H1 (cell line): ENCODE measurements at regions not wholly inside any gene's neighbourhood (a gene's known extent, or its start where the extent isn't known, plus 50 kb on each side); places are given as distances from the start of the nearest gene placed in this dataset.

Experiments
- CTCF ChIA-PET: fragments of 300-600 bp; sonication (Branson Sonifier 250); formaldehyde crosslinking; loops from one replicate; lab custom pipeline; 2021; ENCODE audit not compliant: partially characterized antibody; lab: Charles Lee
- POLR2A ChIA-PET: fragments of 300-600 bp; sonication (Branson Sonifier 250); formaldehyde crosslinking; loops from one replicate; lab custom pipeline; 2021; ENCODE audit warnings: inconsistent platforms; ENCODE audit not compliant: partially characterized antibody; lab: Charles Lee
- DNase-seq, 2 experiments: peaks; one replicate each; pipeline versions ENCODE4 v3.0.0 to v3.0.0-alpha.2; 2010 to 2022; ENCODE audit warnings: low spot score in 2 of 2, low read depth in 1 of 2, mixed read lengths in 1 of 2
- FAIRE-seq: peaks from 2 replicates; lab custom pipeline; 2011; peaks lifted over from hg19 to GRCh38; lab: Jason Lieb, UNC
- H2AFZ ChIP-seq: 2 replicates; pipeline ENCODE4 v1.8.1; 2012; ENCODE audit warnings: low read length, inconsistent platforms
- H2AK5ac ChIP-seq: 2 replicates; pipeline ENCODE4 v1.6.1; 2013; ENCODE audit warnings: low read depth, low read length
- H2BK120ac ChIP-seq: replicated peaks from 2 replicates; pipeline ENCODE3; 2013; ENCODE audit warnings: low read depth, low read length, inconsistent platforms
- H2BK12ac ChIP-seq: 2 replicates; pipeline ENCODE4 v1.6.1; 2013; ENCODE audit warnings: low read depth, low read length
- H2BK15ac ChIP-seq: 2 replicates; pipeline ENCODE4 v1.6.1; 2013; ENCODE audit warnings: low read length
- H2BK20ac ChIP-seq: 2 replicates; pipeline ENCODE4 v1.6.1; 2013; ENCODE audit warnings: low read length
- H2BK5ac ChIP-seq: 2 replicates; pipeline ENCODE4 v1.6.1; 2013; ENCODE audit warnings: low read depth, low read length
- H3K14ac ChIP-seq: 2 replicates; pipeline ENCODE4 v1.6.1; 2013; ENCODE audit warnings: inconsistent platforms; ENCODE audit not compliant: insufficient read length
- H3K18ac ChIP-seq: 2 replicates; pipeline ENCODE4 v1.6.1; 2013; ENCODE audit warnings: low read length; ENCODE audit errors: extremely low read depth
- H3K23ac ChIP-seq: 2 replicates; pipeline ENCODE4 v1.6.1; 2013; ENCODE audit warnings: inconsistent platforms; ENCODE audit not compliant: insufficient read length
- H3K23me2 ChIP-seq: 2 replicates; pipeline ENCODE4 v1.6.1; 2013; ENCODE audit warnings: low read depth, low read length
- H3K27ac ChIP-seq: 2 replicates; pipeline ENCODE4 v1.6.1; 2011; ENCODE audit warnings: low read depth, low read length, inconsistent platforms
- H3K27me3 ChIP-seq, 4 experiments: replicated peaks in 1 of 4; 1 replicate in 1 of 4; 2 replicates in 3 of 4; pipeline versions ENCODE4 v1.6.1 to v1.8.1; 2011 to 2013; ENCODE audit warnings: low read length in 3 of 4, mild to moderate bottlenecking in 3 of 4, inconsistent platforms in 2 of 4, mixed read lengths in 2 of 4, moderate library complexity in 1 of 4; ENCODE audit not compliant: control insufficient read depth in 3 of 4, insufficient read depth in 3 of 4; ENCODE audit errors: extremely low read depth in 1 of 4
- H3K36me3 ChIP-seq, 4 experiments: 2 replicates each; pipeline versions ENCODE4 v1.6.1 to v1.8.1; 2011 to 2013; ENCODE audit warnings: mild to moderate bottlenecking in 4 of 4, low read length in 3 of 4, moderate library complexity in 2 of 4, control low read depth in 1 of 4, inconsistent platforms in 1 of 4; ENCODE audit not compliant: insufficient read depth in 4 of 4, control insufficient read depth in 2 of 4
- H3K4ac ChIP-seq: replicated peaks from 2 replicates; pipeline ENCODE3; 2013; ENCODE audit warnings: low read length, low read depth, mixed read lengths, inconsistent platforms; ENCODE audit not compliant: insufficient read length
- H3K4me1 ChIP-seq, 4 experiments: replicated peaks in 1 of 4; 1 replicate in 1 of 4; 2 replicates in 3 of 4; pipeline versions ENCODE4 v1.6.1 to v1.8.1; 2011 to 2013; ENCODE audit warnings: low read length in 3 of 4, inconsistent platforms in 2 of 4, mixed read lengths in 1 of 4; ENCODE audit not compliant: insufficient read depth in 4 of 4, control insufficient read depth in 3 of 4
- H3K4me2 ChIP-seq, 2 experiments: 2 replicates each; pipeline versions ENCODE4 v1.6.1 to v1.8.1; 2011 to 2013; ENCODE audit warnings: low read depth in 2 of 2, low read length in 2 of 2, control low read depth in 1 of 2, inconsistent platforms in 1 of 2, mild to moderate bottlenecking in 1 of 2; ENCODE audit not compliant: insufficient read depth in 1 of 2
- H3K4me3 ChIP-seq, 4 experiments: fragments of 200-600, 300-600 bp in 1 of 4; sonication (generic), shearing (Covaris generic), sonication (Bioruptor Twin) in 1 of 4; 2 replicates each; pipeline versions ENCODE4 v1.5.1 to v1.8.1; 2011 to 2016; ENCODE audit warnings: low read length in 4 of 4, low read depth in 3 of 4, control low read depth in 2 of 4, inconsistent platforms in 2 of 4, mild to moderate bottlenecking in 2 of 4, mixed read lengths in 1 of 4, moderate library complexity in 1 of 4; ENCODE audit not compliant: insufficient read depth in 2 of 4; ENCODE audit errors: extremely low read depth in 1 of 4
- H3K56ac ChIP-seq: replicated peaks from 2 replicates; pipeline ENCODE3; 2013; ENCODE audit warnings: low read depth, mild to moderate bottlenecking, mixed read lengths, low read length, inconsistent platforms; ENCODE audit not compliant: insufficient read length
- H3K79me1 ChIP-seq: 2 replicates; pipeline ENCODE4 v1.6.1; 2013; ENCODE audit warnings: low read depth, low read length, control low read depth
- H3K79me2 ChIP-seq, 2 experiments: 2 replicates each; pipeline versions ENCODE4 v1.6.1 to v1.8.1; 2012 to 2013; ENCODE audit warnings: low read length in 2 of 2, mild to moderate bottlenecking in 2 of 2, inconsistent platforms in 1 of 2; ENCODE audit not compliant: insufficient read depth in 2 of 2, control insufficient read depth in 1 of 2
- H3K9ac ChIP-seq, 4 experiments: replicated peaks in 1 of 4; 1 replicate in 1 of 4; 2 replicates in 3 of 4; pipeline versions ENCODE4 v1.6.1 to v1.8.1; 2011 to 2013; ENCODE audit warnings: low read depth in 3 of 4, low read length in 3 of 4, control low read depth in 2 of 4, mild to moderate bottlenecking in 2 of 4, moderate library complexity in 2 of 4, inconsistent platforms in 1 of 4; ENCODE audit errors: extremely low read depth in 1 of 4
- H3K9me3 ChIP-seq, 2 experiments: 2 replicates each; pipeline versions ENCODE4 v1.6.1 to v1.8.1; 2012 to 2013; ENCODE audit warnings: mild to moderate bottlenecking in 2 of 2, moderate library complexity in 2 of 2, control low read depth in 1 of 2, inconsistent platforms in 1 of 2, low read depth in 1 of 2, low read length in 1 of 2, mixed read lengths in 1 of 2; ENCODE audit not compliant: insufficient read depth in 2 of 2
- H4K20me1 ChIP-seq, 2 experiments: replicated peaks in 1 of 2; 2 replicates each; pipeline versions ENCODE3 to v1.8.1; 2011 to 2013; ENCODE audit warnings: inconsistent platforms in 2 of 2, low read length in 2 of 2, mild to moderate bottlenecking in 1 of 2; ENCODE audit not compliant: insufficient read depth in 2 of 2, control insufficient read depth in 1 of 2
- H4K5ac ChIP-seq: 2 replicates; pipeline ENCODE4 v1.6.1; 2013; ENCODE audit warnings: low read length, low read depth, mixed read lengths, inconsistent platforms; ENCODE audit not compliant: insufficient read length
- H4K8ac ChIP-seq: 2 replicates; pipeline ENCODE4 v1.8.0; 2013; ENCODE audit warnings: mild to moderate bottlenecking, moderate library complexity, low read length, inconsistent platforms; ENCODE audit not compliant: insufficient read depth; ENCODE audit errors: extremely low read depth
- H4K91ac ChIP-seq: replicated peaks from 2 replicates; pipeline ENCODE3; 2013; ENCODE audit warnings: low read length, mixed read lengths, inconsistent platforms; ENCODE audit not compliant: insufficient read length
- EGR1 ChIP-seq: IDR thresholded peaks from 2 replicates; pipeline ENCODE4 v1.6.1; 2011; ENCODE audit warnings: low read depth, low read length, borderline replicate concordance
- EZH2 ChIP-seq: fragments of 200-600 bp; sonication (generic); IDR thresholded peaks from 2 replicates; pipeline ENCODE4 v1.7.1; 2012; ENCODE audit warnings: low read depth, mild to moderate bottlenecking, moderate library complexity, low read length, inconsistent platforms; ENCODE audit not compliant: severe bottlenecking
- JUN ChIP-seq: IDR thresholded peaks from 2 replicates; pipeline ENCODE4 v1.6.1; 2011; ENCODE audit warnings: low read depth, mild to moderate bottlenecking, improper control_type of control experiment, low read length
- RBBP5 ChIP-seq: IDR thresholded peaks from 2 replicates; pipeline ENCODE4 v1.7.1; 2012; ENCODE audit warnings: low read depth, mild to moderate bottlenecking, inconsistent platforms, low read length, moderate library complexity, borderline replicate concordance
- TAF7 ChIP-seq: optimal IDR thresholded peaks from 2 replicates; pipeline ENCODE3; 2011; ENCODE audit warnings: low read depth, mild to moderate bottlenecking, inconsistent platforms, low read length, moderate library complexity, borderline replicate concordance
- YY1 ChIP-seq: IDR thresholded peaks from 2 replicates; pipeline ENCODE4 v1.6.1; 2011; ENCODE audit warnings: low read depth, mild to moderate bottlenecking, low read length
- WGBS, 2 experiments: shearing (Covaris generic) in 1 of 2; methylation state at CpG; one replicate each; pipeline versions ENCODE4 v1.1.6 to v1.1.7; 2013 to 2015; ENCODE audit warnings: low lambda C conversion rate in 2 of 2, mixed read lengths in 2 of 2, inconsistent platforms in 1 of 2, low coverage in 1 of 2, missing lambda C conversion rate in 1 of 2; ENCODE audit not compliant: insufficient replicate concordance in 2 of 2, insufficient coverage in 1 of 2, insufficient read length in 1 of 2; ENCODE audit errors: extremely low coverage in 1 of 2, missing lambda C conversion rate in 1 of 2; 5-methylcytosine and 5-hydroxymethylcytosine counted together
- TF ChIP-seq, protein P1 (sequence below), 3 experiments: IDR thresholded peaks; 1 replicate in 2 of 3; 2 replicates in 1 of 3; pipeline versions ENCODE4 v1.5.1 to v1.6.1; 2011; ENCODE audit warnings: low read length in 3 of 3, mild to moderate bottlenecking in 3 of 3, inconsistent platforms in 2 of 3, low read depth in 1 of 3, moderate library complexity in 1 of 3; ENCODE audit not compliant: insufficient read depth in 1 of 3; ENCODE audit errors: control extremely low read depth in 1 of 3
- TF ChIP-seq, protein P2 (sequence below): IDR thresholded peaks from 2 replicates; pipeline ENCODE4 v1.6.1; 2012; ENCODE audit warnings: low read length, inconsistent platforms

DNA sequence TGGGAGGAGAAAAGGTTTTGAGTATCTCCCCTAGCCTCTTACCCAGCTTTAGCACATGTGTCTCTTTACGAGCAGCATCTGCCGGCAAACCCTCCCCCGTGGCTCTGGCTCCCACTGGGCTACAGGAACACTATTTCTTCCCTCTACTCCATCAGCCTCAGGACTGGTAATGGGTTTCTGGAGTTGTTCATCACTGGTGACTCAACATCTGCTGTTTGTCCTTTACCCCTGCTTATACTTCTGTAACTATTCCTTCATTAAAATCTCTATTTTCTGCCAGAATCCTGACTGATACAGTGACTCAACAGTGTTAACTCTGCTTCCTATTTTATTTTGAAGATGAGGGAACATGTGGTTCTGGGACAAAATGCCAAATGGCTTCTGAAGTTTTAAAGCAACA is 437.3 kb upstream of the HTR2A start:
- no peak overlapping the region for H3K23ac ChIP-seq
- H3K79me1 ChIP-seq, result no peaks in the 10 kb centered on the region
- H2AK5ac ChIP-seq, result no peak overlapping the region
- no peak overlapping the region for H2BK120ac ChIP-seq
- H3K9me3 ChIP-seq, result no peaks in the 10 kb centered on the region
- no peaks in the 10 kb centered on the region for H3K36me3 ChIP-seq
- H3K4ac ChIP-seq, result no peak overlapping the region
- H4K20me1 ChIP-seq, result no peaks in the 10 kb centered on the region
- no peak overlapping the region for H3K14ac ChIP-seq
- H2BK12ac ChIP-seq, result no peak overlapping the region
- H4K5ac ChIP-seq, result no peak overlapping the region
- no peak overlapping the region for H2BK15ac ChIP-seq
- H3K18ac ChIP-seq, result no peak overlapping the region
- no peak overlapping the region for H2BK20ac ChIP-seq
- no peak overlapping the region for H2BK5ac ChIP-seq
- no peak overlapping the region; the same call in 1 of the 2 replicates for H4K8ac ChIP-seq
- no peak overlapping the region for H3K27ac ChIP-seq
- H3K4me1 ChIP-seq, result peaks cover 0 to 5% (median 0%) of the 10 kb centered on the region in 4 experiments; a peak in 2 of 7 replicates
- H2AFZ ChIP-seq, result 0 out of 2 replicates have a peak overlapping the region, but pooled peaks have one; percentile 47
- TF ChIP-seq, protein P1, sequence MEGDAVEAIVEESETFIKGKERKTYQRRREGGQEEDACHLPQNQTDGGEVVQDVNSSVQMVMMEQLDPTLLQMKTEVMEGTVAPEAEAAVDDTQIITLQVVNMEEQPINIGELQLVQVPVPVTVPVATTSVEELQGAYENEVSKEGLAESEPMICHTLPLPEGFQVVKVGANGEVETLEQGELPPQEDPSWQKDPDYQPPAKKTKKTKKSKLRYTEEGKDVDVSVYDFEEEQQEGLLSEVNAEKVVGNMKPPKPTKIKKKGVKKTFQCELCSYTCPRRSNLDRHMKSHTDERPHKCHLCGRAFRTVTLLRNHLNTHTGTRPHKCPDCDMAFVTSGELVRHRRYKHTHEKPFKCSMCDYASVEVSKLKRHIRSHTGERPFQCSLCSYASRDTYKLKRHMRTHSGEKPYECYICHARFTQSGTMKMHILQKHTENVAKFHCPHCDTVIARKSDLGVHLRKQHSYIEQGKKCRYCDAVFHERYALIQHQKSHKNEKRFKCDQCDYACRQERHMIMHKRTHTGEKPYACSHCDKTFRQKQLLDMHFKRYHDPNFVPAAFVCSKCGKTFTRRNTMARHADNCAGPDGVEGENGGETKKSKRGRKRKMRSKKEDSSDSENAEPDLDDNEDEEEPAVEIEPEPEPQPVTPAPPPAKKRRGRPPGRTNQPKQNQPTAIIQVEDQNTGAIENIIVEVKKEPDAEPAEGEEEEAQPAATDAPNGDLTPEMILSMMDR (IDR thresholded peaks at IDR 0.05; ENCODE audit: control extremely low read depth in 1 of 3, insufficient read depth in 1 of 3, low read depth in 1 of 3, low read length in 3 of 3), result no peak
- TF ChIP-seq EGR1 (no peak), TAF7 (no peak), EZH2 (no peak), RBBP5 (no peak), YY1 (no peak), JUN (no peak)
- TF ChIP-seq, protein P2, sequence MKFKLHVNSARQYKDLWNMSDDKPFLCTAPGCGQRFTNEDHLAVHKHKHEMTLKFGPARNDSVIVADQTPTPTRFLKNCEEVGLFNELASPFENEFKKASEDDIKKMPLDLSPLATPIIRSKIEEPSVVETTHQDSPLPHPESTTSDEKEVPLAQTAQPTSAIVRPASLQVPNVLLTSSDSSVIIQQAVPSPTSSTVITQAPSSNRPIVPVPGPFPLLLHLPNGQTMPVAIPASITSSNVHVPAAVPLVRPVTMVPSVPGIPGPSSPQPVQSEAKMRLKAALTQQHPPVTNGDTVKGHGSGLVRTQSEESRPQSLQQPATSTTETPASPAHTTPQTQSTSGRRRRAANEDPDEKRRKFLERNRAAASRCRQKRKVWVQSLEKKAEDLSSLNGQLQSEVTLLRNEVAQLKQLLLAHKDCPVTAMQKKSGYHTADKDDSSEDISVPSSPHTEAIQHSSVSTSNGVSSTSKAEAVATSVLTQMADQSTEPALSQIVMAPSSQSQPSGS, result no peak
- no peak overlapping the region for H3K4me3 ChIP-seq
- H4K91ac ChIP-seq, result no peak overlapping the region
- no peak overlapping the region for H3K4me2 ChIP-seq
- FAIRE-seq (no peak), DNase-seq (no peak)
- CTCF ChIA-PET, result no interaction called here
- 89% methylated on average over 3 of the region's 3 CpGs; no CpG with 5 or more reads in 1 of the 2 experiments for WGBS, 2 experiments
- POLR2A ChIA-PET, result no interaction called here
- no peak overlapping the region for H3K56ac ChIP-seq
- H3K27me3 ChIP-seq, result no peaks in the 10 kb centered on the region
- H3K23me2 ChIP-seq, result no peaks in the 10 kb centered on the region
- H3K79me2 ChIP-seq, result no peaks in the 10 kb centered on the region
- H3K9ac ChIP-seq, result no peak overlapping the region
